ENCODE measurements at regions not wholly inside any gene's neighbourhood (a gene's known extent, or its start where the extent isn't known, plus 50 kb on each side); places are given as distances from the start of the nearest gene placed in this dataset.
"Not testable (repeated sequence)": the region's sequence is repeated elsewhere in the genome, so short reads cannot be mapped to it uniquely, and the experiment has no call there.

GRCh38 chr11:69915151-69915500 is 95.9 kb upstream of the FGF3 start:
- H3K27ac Mint-ChIP-seq, result no peak overlapping the region
- DNase-seq, result no peak
- no peak overlapping the region for H3K4me3 Mint-ChIP-seq
- intact Hi-C loops (cut with micrococcal nuclease), result no loop called here
- H3K27me3 Mint-ChIP-seq, result peaks cover 11% of the 10 kb centered on the region
- H3K9me3 Mint-ChIP-seq, result no peaks in the 10 kb centered on the region
- no peaks in the 10 kb centered on the region for H3K4me1 Mint-ChIP-seq
- H3K36me3 Mint-ChIP-seq (ENCODE audit: low read depth), result no peaks in the 10 kb centered on the region

DNA sequence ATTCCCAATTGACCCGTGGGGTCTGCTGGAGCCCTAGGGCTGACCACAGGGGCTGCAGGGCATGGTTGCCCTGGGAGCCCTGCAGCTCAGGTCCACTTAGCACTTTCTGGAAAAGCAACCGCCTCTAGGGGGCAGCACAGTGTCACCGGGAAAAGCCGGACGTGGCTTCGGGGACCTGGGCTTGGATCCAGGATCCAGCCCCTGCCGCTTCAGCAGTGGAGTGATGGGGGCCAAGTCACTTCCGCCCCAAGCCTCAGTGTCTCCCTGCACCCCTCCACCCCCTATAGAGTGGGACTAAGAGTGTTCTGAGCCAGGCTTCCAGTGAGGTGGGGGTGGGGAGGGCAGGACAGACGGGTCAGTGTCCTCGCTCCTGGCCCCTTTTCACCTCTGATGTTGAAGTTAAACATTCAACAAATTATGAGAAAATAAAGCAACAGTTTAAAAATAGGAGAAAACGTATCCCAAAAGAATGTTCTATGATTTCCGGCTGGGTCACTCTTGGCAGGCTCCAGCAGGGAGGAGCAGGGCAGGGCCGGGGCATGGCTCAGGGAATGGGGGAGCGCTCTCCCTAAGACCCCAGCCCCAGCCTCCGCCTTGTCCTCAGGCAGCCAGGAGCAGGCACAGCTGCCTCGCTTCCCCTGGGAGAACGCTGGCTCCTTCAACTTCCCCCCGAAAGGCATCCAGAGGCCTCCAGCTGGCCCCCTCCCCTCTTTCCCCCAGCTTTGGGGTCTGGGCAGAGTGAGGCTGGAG is 96.5 kb upstream of the FGF3 start:
- Mint-ChIP-seq H3K4me1 (no peaks in the 10 kb centered on the region), H3K27ac (no peak overlapping the region), H3K4me3 (no peak overlapping the region), H3K9me3 (no peaks in the 10 kb centered on the region), H3K27me3 (peaks cover 11% of the 10 kb centered on the region), H3K36me3 (ENCODE audit: low read depth) (no peaks in the 10 kb centered on the region)
- intact Hi-C loops (cut with micrococcal nuclease), result no loop called here
- DNase-seq, result peak; percentile 84

DNA sequence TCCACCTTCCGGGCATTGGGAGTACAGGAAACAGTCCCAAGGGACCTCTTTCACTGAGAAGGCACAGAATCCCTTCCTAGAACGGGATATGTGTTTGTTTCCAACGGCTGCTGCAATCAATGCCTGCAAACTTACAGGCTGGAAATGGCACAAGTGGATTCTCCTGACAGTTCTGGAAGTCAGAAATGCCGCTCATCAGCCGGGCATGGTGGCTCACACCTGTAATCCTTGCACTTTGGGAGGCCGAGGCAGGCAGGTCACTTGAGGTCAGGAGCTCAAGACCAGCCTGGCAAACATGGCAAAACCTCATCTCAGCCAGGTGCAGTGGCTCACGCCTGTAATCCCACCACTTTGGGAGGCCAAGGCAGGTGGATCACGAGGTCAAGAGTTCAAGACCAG is 97.0 kb upstream of the FGF3 start:
- intact Hi-C loops (cut with micrococcal nuclease); H3K27ac Mint-ChIP-seq: not testable (repeated sequence)

DNA sequence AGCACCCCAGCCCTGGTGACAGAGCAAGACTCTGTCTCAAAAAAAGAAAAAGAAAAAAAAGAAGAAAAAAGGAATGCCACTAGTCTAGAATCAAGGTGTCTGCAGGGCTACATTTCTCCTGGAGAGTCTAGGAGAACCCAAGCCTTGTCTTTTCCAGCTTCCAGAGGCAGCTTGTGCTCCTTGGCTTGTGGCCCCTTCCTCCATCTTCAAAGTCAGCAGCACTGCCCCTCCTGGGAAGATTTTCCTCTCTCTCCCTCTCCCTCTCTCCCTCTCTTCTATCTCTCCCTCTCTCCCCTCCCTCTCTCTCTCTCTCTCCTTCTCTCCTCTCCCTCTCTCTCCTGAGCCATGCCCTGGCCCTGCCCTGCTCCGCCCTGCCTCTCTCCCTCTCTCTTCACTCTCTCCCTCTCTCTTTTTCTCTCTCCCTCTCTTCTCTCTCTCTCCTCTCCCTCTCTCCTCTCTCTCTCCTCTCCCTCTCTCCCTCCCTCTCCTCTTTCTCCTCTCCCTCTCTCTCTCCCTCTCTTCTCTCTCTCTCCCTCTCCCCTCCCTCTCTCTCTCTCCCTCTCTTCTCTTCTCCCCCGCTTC is 97.7 kb upstream of the FGF3 start:
- no peak overlapping the region for H3K27ac Mint-ChIP-seq
- intact Hi-C loops (cut with micrococcal nuclease), result no loop called here
- no peaks in the 10 kb centered on the region for H3K9me3 Mint-ChIP-seq
- no peak for DNase-seq
- no peak overlapping the region for H3K4me3 Mint-ChIP-seq
- peaks cover 11% of the 10 kb centered on the region for H3K27me3 Mint-ChIP-seq
- no peaks in the 10 kb centered on the region for H3K36me3 Mint-ChIP-seq (ENCODE audit: low read depth)
- H3K4me1 Mint-ChIP-seq, result no peaks in the 10 kb centered on the region

More for the DNA sequence above, 97.0 kb upstream of the FGF3 start:
- not testable (repeated sequence) for H3K4me1 Mint-ChIP-seq; DNase-seq; H3K36me3 Mint-ChIP-seq (ENCODE audit: low read depth); H3K4me3 Mint-ChIP-seq; H3K9me3 Mint-ChIP-seq
- peaks cover 11% of the 10 kb centered on the region for H3K27me3 Mint-ChIP-seq

DNA sequence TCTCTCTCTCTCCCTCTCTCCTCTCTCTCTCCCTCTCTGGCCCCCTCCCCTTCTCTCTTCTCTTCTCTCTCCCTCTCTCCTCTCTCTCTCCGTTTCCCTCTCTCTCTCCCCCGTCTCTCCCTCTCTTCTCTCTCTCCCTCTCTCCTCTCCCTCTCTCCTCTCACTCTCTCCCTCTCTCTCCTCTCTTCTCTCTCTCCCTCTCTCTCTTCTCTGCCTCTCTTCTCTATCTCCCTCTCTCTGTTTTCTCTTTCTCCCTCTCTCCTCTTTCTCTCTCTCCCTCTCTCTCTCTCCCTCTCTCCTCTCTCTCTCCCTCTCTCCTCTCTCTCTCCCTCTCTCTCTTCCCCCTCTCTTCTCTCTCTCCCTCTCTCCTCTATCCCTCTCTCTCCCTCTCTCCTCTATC is 98.3 kb upstream of the FGF3 start:
- no peak overlapping the region for H3K4me3 Mint-ChIP-seq
- no peaks in the 10 kb centered on the region for H3K4me1 Mint-ChIP-seq
- intact Hi-C loops (cut with micrococcal nuclease), result no loop called here
- peaks cover 11% of the 10 kb centered on the region for H3K27me3 Mint-ChIP-seq
- no peaks in the 10 kb centered on the region for H3K9me3 Mint-ChIP-seq
- no peak overlapping the region for H3K27ac Mint-ChIP-seq
- H3K36me3 Mint-ChIP-seq (ENCODE audit: low read depth), result no peaks in the 10 kb centered on the region
- DNase-seq, result no peak

DNA sequence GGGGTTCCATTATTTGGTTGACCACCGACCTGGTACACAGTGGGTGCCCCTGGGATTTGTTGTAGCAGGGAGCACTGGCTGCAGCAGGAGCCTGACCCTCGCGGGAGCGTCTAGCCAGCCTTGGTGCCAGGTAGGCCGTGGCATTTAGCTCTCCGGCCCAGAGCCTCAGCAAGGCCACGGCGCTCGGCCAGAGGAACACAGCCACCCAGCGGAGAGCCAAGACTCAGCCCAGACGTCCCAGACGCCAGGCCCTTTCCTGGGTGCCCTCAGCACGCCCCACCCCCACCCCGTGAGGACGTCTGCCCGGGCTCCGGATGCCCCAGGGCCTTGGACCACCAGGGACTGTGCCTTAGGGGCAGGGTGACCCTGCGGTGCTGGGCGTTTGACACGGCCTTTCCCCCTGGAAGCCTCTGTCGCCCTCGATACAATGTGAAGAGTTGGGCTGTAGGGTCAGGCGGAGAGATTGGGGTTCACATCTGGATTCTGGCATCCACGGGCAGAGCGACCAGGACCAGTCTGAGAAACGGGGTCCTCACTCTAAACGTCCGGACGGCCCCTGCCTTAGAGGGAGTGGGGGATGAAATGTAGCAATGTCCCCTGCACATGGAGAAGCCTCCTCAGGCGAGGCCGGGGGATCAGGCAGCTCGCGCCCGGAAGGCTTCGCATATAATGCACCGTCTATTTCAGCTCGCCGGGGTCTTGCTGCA is 99.2 kb upstream of the FGF3 start:
- Mint-ChIP-seq H3K27me3 (peaks cover 12% of the 10 kb centered on the region), H3K36me3 (ENCODE audit: low read depth) (no peaks in the 10 kb centered on the region), H3K9me3 (no peaks in the 10 kb centered on the region), H3K27ac (no peak overlapping the region), H3K4me3 (no peak overlapping the region), H3K4me1 (no peaks in the 10 kb centered on the region)
- no peak for DNase-seq
- intact Hi-C loops (cut with micrococcal nuclease), result no loop called here

DNA sequence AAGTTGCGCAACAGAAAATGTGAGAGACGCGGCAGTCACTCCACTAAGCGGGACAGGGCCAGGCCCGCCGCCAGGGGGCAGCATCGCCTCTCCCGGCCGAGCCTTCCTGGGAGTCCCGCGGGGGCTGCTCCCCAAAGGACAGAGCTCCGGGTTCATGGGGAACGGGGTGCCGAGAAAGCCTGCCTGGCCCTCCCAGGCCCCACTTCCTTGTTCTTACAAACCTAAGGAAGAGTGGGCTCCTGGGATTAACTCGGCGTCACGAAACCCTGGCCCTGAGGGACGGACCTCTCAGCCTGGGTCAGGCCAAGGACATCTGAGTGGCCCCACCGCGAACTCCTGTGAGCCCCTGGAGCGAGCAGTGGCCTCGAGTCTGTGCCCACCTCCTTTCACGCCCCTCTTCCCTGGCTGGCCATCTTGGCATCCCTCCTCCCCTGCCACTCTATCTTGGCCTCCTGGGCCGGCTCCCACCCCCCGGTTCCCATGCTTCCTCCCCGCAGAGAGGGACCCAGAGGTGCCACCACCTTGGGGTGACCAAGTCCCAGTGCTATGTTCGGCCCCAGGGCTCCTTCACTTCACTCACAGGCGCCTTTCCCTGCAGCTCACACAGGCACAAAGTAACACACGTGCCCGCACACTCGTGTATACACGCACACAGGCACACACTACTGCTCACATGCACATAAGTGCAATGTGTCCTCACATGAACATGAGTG is 99.9 kb upstream of the FGF3 start:
- H3K27ac Mint-ChIP-seq, result peak overlapping the region; percentile 41
- no peaks in the 10 kb centered on the region for H3K36me3 Mint-ChIP-seq (ENCODE audit: low read depth)
- no peak overlapping the region for H3K4me3 Mint-ChIP-seq
- peak; percentile 91 for DNase-seq
- H3K9me3 Mint-ChIP-seq, result no peaks in the 10 kb centered on the region
- H3K4me1 Mint-ChIP-seq, result no peaks in the 10 kb centered on the region
- peaks cover 12% of the 10 kb centered on the region for H3K27me3 Mint-ChIP-seq
- intact Hi-C loops (cut with micrococcal nuclease), result loop anchor here (1.0 kb wide), 1 partner anchor 277 kb away; no protein-coding TSS in a partner anchor

- intact Hi-C loops (cut with micrococcal nuclease), result loop anchor here (1.0 to 10.0 kb wide), 2 partner anchors 155 to 276 kb away; partner anchors contain the start of gene ANO1
- H3K4me1 Mint-ChIP-seq, result no peaks in the 10 kb centered on the region
- DNase-seq, result no peak
- no peaks in the 10 kb centered on the region for H3K9me3 Mint-ChIP-seq
- H3K27me3 Mint-ChIP-seq, result peaks cover 19% of the 10 kb centered on the region
- no peaks in the 10 kb centered on the region for H3K36me3 Mint-ChIP-seq (ENCODE audit: low read depth)
- no peak overlapping the region for H3K27ac Mint-ChIP-seq
- H3K4me3 Mint-ChIP-seq, result no peak overlapping the region
Measured at GRCh38 chr11:69919659-69920344, 100.6 kb upstream of the FGF3 start.

GRCh38 chr11:69920345-69921127 is 101.3 kb upstream of the FGF3 start:
- Mint-ChIP-seq H3K27ac (no peak overlapping the region), H3K27me3 (peaks cover 24% of the 10 kb centered on the region), H3K4me1 (peaks cover 1% of the 10 kb centered on the region), H3K9me3 (no peaks in the 10 kb centered on the region), H3K36me3 (ENCODE audit: low read depth) (no peaks in the 10 kb centered on the region), H3K4me3 (no peak overlapping the region)
- DNase-seq, result no peak
- intact Hi-C loops (cut with micrococcal nuclease), result loop anchor here (10.0 kb wide), 1 partner anchor 154 kb away; the partner anchor contains the start of gene ANO1

- peaks cover 5% of the 10 kb centered on the region for H3K4me1 Mint-ChIP-seq
- H3K36me3 Mint-ChIP-seq (ENCODE audit: low read depth), result no peaks in the 10 kb centered on the region
- H3K27ac Mint-ChIP-seq, result no peak overlapping the region
- DNase-seq, result no peak
- peaks cover 32% of the 10 kb centered on the region for H3K27me3 Mint-ChIP-seq
- intact Hi-C loops (cut with micrococcal nuclease), result loop anchor here (10.0 kb wide), 1 partner anchor 153 kb away; the partner anchor contains the start of gene ANO1
- H3K4me3 Mint-ChIP-seq, result no peak overlapping the region
- H3K9me3 Mint-ChIP-seq, result no peaks in the 10 kb centered on the region
Measured at GRCh38 chr11:69921128-69922014, 102.2 kb upstream of the FGF3 start.

GRCh38 chr11:69922015-69922595 is 102.9 kb upstream of the FGF3 start:
- H3K4me1 Mint-ChIP-seq, result peaks cover 5% of the 10 kb centered on the region
- no peaks in the 10 kb centered on the region for H3K9me3 Mint-ChIP-seq
- no peak overlapping the region for H3K4me3 Mint-ChIP-seq
- no peak for DNase-seq
- no peaks in the 10 kb centered on the region for H3K36me3 Mint-ChIP-seq (ENCODE audit: low read depth)
- intact Hi-C loops (cut with micrococcal nuclease), result loop anchor here (10.0 kb wide), 1 partner anchor 153 kb away; the partner anchor contains the start of gene ANO1
- H3K27me3 Mint-ChIP-seq, result peaks cover 35% of the 10 kb centered on the region
- no peak overlapping the region for H3K27ac Mint-ChIP-seq
